ENCODE measurements at regions not wholly inside any gene's neighbourhood (a gene's known extent, or its start where the extent isn't known, plus 50 kb on each side); places are given as distances from the start of the nearest gene placed in this dataset.

- Histone ChIP-seq H3K4me3 (replicated peaks in 1 of 3; ENCODE audit: insufficient read depth in 1 of 3, low read depth in 2 of 3, low read length in 3 of 3) (no peak overlapping the region), H3K9ac (ENCODE audit: insufficient read depth, low read depth, low read length) (no peak overlapping the region), H3K9me3 (ENCODE audit: low read length) (no peaks in the 10 kb centered on the region), H3K27me3 (ENCODE audit: control insufficient read depth in 1 of 2, insufficient read depth in 2 of 2, low read length in 2 of 2) (no peaks in the 10 kb centered on the region), H3K4me1 (ENCODE audit: insufficient read depth, low read length) (peaks cover 29% of the 10 kb centered on the region), H3K36me3 (replicated peaks in 1 of 2; ENCODE audit: control insufficient read depth in 1 of 2, insufficient read depth in 2 of 2, low read length in 2 of 2) (no peaks in the 10 kb centered on the region), H3K27ac (ENCODE audit: extremely low read length, insufficient read depth, low read length) (no peak overlapping the region), H3K79me2 (ENCODE audit: insufficient read depth, low read length) (no peaks in the 10 kb centered on the region), H3K4me2 (ENCODE audit: low read depth, low read length) (no peak overlapping the region), H4K20me1 (ENCODE audit: insufficient read depth, low read length) (no peaks in the 10 kb centered on the region), H2AFZ (ENCODE audit: low read length) (no peak overlapping the region)
- no peak for FAIRE-seq
- no peak for TF ChIP-seq ZNF263 (CRISPR knock-in tag; IDR thresholded peaks at IDR 0.05)
- TF ChIP-seq ZSCAN20 (CRISPR knock-in tag; IDR thresholded peaks at IDR 0.05; ENCODE audit: borderline replicate concordance): no peak
- TF ChIP-seq SIX1 (CRISPR knock-in tag; IDR thresholded peaks at IDR 0.05; ENCODE audit: borderline replicate concordance): no peak
- TF ChIP-seq FOXK2 (IDR thresholded peaks at IDR 0.05): no peak
- TF ChIP-seq NR2C2 (CRISPR knock-in tag; IDR thresholded peaks at IDR 0.05; ENCODE audit: borderline replicate concordance): no peak
- TF ChIP-seq RFX1 (IDR thresholded peaks at IDR 0.05): no peak
- no peak for TF ChIP-seq ZNF790 (CRISPR knock-in tag; IDR thresholded peaks at IDR 0.05; ENCODE audit: borderline replicate concordance)
- no peak for TF ChIP-seq EEA1 (CRISPR knock-in tag; IDR thresholded peaks at IDR 0.05; ENCODE audit: borderline replicate concordance)
- no peak for ATAC-seq
- intact Hi-C loops (cut with micrococcal nuclease; ENCODE audit: unreplicated experiment) (no loop called here), in situ Hi-C loops (cut with HindIII; ENCODE audit: extremely low pct_ligation_motif_present, low pct_unique_long_range_greater_than_20kb) (no loop called here)
- CTCF ChIA-PET (ENCODE audit: low intra/inter-chr PET ratio, low total read pairs): no interaction called here
- WGBS (ENCODE audit: low lambda C conversion rate): 91% methylated on average over 4 of the region's 4 CpGs
- POLR2A ChIA-PET: no interaction called here
- DNase-seq (ENCODE audit: low spot score): no peak
- BruUV-seq (replicated peaks): no TSS peak
These were observed 182.2 kb upstream of the RAB4A start for GRCh38 chr1:229088711-229089110.

GRCh38 chr1:229089586-229090208 is 181.2 kb upstream of the RAB4A start:
- Histone ChIP-seq H3K9me3 (ENCODE audit: low read length) (no peaks in the 10 kb centered on the region), H3K79me2 (ENCODE audit: insufficient read depth, low read length) (no peaks in the 10 kb centered on the region), H3K27me3 (ENCODE audit: control insufficient read depth in 1 of 2, insufficient read depth in 2 of 2, low read length in 2 of 2) (no peaks in the 10 kb centered on the region), H3K9ac (ENCODE audit: insufficient read depth, low read depth, low read length) (no peak overlapping the region), H3K4me1 (ENCODE audit: insufficient read depth, low read length) (peaks cover 29% of the 10 kb centered on the region), H2AFZ (ENCODE audit: low read length) (no peak overlapping the region), H3K36me3 (replicated peaks in 1 of 2; ENCODE audit: control insufficient read depth in 1 of 2, insufficient read depth in 2 of 2, low read length in 2 of 2) (no peaks in the 10 kb centered on the region), H3K27ac (ENCODE audit: extremely low read length, insufficient read depth, low read length) (no peak overlapping the region), H4K20me1 (ENCODE audit: insufficient read depth, low read length) (no peaks in the 10 kb centered on the region), H3K4me2 (ENCODE audit: low read depth, low read length) (no peak overlapping the region), H3K4me3 (replicated peaks in 1 of 3; ENCODE audit: insufficient read depth in 1 of 3, low read depth in 2 of 3, low read length in 3 of 3) (no peak overlapping the region)
- TF ChIP-seq ZNF839 (CRISPR knock-in tag; IDR thresholded peaks at IDR 0.05; ENCODE audit: borderline replicate concordance): no peak
- TF ChIP-seq PATZ1 (CRISPR knock-in tag; IDR thresholded peaks at IDR 0.05): peak; percentile 30; the same call in 1 of the 2 replicates
- FAIRE-seq (no peak), ATAC-seq (no peak; the same call in 2 of the 3 replicates), DNase-seq (ENCODE audit: low spot score) (no peak)
- 60% methylated on average over 3 of the region's 4 CpGs for WGBS (ENCODE audit: low lambda C conversion rate)
- intact Hi-C loops (cut with micrococcal nuclease; ENCODE audit: unreplicated experiment): no loop called here
- BruUV-seq (replicated peaks): no TSS peak
- POLR2A ChIA-PET: no interaction called here
- CTCF ChIA-PET (ENCODE audit: low intra/inter-chr PET ratio, low total read pairs): no interaction called here
- in situ Hi-C loops (cut with HindIII; ENCODE audit: extremely low pct_ligation_motif_present, low pct_unique_long_range_greater_than_20kb): no loop called here

Data from HepG2 (cell line).